Omental fat pad (tissue), 3 donors: ENCODE measurements at regions not wholly inside any gene's neighbourhood (a gene's known extent, or its start where the extent isn't known, plus 50 kb on each side); places are given as distances from the start of the nearest gene placed in this dataset.

Source experiments
- ATAC-seq: fragments of 150-250 bp; one replicate; pipeline ENCODE4 v1.9.1; 2016; ENCODE audit warnings: mild to moderate bottlenecking, moderate library complexity; ENCODE audit not compliant: low FRiP score
- DNase-seq: peaks from one replicate; pipeline ENCODE4 v3.0.0-alpha.2; 2019; ENCODE audit warnings: low spot score
- TF ChIP-seq, protein P1 (sequence below), 3 donors: fragments of 450-650 bp; IDR thresholded peaks; one replicate each; pipeline ENCODE4 v1.5.1; 2016 to 2017; ENCODE audit warnings: antibody characterized with exemption in 3 of 3, mild to moderate bottlenecking in 3 of 3, moderate library complexity in 2 of 3

DNA sequence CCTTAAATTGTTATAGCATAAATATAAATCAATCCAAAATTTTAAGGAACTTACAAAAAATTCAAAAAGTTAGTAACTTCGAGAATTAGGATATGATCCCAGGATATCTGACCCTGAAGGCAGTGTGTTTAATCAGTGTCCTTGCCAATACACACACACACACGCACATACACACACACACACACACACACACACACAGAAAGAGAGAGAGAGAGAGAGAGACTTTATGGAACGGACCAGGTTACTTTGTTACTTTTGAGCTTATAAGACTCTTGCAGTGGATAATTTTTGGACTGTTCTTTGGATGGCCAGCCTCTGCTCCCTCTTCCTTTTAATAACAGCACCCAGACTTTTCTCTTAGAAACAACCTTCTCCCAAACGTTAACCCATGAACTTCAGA is 322.9 kb downstream of the NFIB start:
- no peak for DNase-seq
- TF ChIP-seq, protein P1, sequence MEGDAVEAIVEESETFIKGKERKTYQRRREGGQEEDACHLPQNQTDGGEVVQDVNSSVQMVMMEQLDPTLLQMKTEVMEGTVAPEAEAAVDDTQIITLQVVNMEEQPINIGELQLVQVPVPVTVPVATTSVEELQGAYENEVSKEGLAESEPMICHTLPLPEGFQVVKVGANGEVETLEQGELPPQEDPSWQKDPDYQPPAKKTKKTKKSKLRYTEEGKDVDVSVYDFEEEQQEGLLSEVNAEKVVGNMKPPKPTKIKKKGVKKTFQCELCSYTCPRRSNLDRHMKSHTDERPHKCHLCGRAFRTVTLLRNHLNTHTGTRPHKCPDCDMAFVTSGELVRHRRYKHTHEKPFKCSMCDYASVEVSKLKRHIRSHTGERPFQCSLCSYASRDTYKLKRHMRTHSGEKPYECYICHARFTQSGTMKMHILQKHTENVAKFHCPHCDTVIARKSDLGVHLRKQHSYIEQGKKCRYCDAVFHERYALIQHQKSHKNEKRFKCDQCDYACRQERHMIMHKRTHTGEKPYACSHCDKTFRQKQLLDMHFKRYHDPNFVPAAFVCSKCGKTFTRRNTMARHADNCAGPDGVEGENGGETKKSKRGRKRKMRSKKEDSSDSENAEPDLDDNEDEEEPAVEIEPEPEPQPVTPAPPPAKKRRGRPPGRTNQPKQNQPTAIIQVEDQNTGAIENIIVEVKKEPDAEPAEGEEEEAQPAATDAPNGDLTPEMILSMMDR (IDR thresholded peaks at IDR 0.05), result no peak
- ATAC-seq, result no peak

DNA sequence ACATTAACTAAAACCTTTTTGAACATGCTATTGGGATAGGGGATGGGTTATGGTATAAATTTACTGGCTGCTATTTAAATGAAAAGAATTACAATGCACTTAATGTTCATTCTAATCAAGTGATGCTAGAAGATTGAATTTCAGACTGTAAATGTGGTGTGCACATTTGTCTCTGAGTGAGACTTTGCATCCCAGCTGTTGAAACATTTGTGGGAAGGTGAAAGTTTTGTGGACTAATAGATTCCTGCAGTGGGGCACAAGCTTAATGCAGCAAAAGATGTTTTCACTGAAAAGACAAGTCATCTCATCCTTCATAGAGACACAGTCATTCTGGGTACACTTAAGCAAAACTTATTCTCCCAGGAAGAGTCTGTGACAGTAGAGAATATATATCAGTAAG is 323.6 kb downstream of the NFIB start:
- TF ChIP-seq, protein P1 (IDR thresholded peaks at IDR 0.05), result no peak
- DNase-seq (no peak), ATAC-seq (no peak)

DNA sequence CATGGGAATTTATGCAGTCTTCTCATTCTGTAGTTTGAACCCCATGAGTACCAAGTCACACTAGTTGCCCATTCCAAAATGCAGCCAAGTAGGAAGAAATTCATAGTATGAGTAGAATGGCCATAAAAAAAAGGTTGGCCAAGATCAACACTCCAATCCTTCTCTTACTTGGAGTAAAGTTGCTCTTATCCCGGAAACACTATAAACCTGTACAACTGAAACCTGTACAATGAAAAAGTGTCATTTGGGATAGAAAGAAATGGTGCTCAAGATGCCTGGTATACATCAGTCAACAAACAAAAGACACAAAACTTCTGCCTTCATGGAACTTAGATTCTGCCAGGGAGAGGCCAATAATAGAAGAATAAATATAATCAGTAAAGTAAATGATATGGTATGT is 325.0 kb downstream of the NFIB start:
- TF ChIP-seq, protein P1 (IDR thresholded peaks at IDR 0.05), result no peak
- ATAC-seq (no peak), DNase-seq (no peak)

DNA sequence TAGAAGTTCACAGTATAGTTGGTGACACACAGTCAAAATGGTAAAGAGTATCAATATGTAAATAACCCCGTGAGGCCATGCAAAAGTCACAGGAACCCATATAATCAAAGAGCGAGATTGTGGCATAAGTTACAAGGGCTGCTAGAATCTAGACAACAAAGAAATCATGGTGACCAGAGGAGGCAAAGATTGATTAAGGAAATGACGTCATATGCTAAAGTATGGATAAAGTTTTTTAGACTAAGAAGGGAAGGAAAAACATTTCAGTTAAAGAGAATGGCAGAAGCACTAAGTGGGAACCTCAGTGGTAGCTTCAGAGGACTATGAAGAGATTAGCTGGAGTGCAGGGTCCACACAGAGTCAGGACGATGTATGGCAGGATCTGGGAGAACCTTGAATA is 330.3 kb downstream of the NFIB start:
- DNase-seq (no peak), ATAC-seq (no peak)
- TF ChIP-seq, protein P1 (IDR thresholded peaks at IDR 0.05), result no peak

DNA sequence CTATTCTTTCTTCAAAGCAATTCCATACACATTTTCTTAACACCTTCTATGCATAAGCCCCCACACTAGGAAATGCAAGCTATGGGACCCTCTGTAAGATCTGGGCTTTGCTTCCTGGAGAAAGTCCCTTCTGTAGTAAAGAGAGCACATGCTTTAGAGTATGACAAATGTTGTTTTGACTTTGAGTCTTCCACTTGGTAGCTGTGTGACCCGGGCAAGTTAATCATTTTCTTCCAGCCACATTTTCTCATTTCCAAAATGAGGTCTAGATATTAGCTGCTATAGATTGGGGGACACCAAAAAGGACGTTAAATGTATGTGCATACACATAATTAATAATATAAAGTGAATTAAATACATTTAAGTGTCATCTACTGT is 334.0 kb downstream of the NFIB start:
- TF ChIP-seq, protein P1 (IDR thresholded peaks at IDR 0.05), result no peak
- DNase-seq, result no peak
- ATAC-seq, result no peak

DNA sequence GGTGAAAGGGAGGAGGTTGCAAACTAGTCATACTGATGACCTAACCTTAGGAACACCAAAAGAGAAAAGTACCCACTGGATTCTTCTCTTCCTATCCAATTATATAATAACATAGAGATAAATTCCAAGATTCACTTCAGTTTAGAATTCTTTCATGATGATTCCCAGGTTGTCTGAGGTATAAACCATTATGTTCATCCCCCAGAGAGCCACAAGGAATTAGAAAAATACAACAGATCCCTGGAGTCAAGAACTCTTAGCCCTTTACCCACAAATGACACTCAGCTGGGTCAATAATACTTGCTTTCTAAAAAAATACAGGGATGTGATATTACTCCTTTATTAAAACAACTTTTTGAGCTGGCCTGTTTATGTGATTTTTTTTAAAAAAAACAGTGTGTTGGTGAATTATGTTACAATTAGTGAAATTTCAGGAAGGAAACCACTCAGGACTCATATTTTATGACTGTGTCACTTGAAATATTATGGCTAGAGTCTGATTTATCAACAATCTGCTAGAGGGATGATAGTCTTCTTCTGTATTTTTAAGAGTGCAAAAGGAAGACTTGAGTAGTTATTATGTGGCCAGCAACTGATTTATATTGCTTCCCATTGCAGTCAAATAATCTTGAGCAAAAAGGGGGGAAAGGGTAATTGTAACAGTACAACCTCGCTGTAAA is 338.2 kb downstream of the NFIB start:
- TF ChIP-seq, protein P1 (IDR thresholded peaks at IDR 0.05), result no peak
- ATAC-seq (no peak), DNase-seq (no peak)

DNA sequence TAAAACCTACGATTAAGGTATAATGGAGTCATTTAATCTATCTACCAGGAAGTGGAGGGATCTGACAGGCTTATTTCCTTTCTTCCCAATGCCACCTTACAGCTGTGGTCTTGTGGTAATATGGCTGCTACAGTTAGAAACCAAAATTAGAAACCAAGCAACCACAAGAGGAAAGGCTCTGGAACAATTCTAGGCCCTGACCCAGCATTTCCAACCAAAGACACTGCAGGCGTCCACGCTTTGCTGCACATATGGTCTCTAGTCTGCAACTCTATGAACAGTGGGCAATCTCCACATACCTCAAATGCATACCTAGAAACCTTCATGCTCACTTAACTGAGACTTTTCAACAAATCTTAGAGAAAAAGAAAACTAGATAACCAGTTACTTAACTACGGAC is 339.1 kb downstream of the NFIB start:
- no peak for DNase-seq
- TF ChIP-seq, protein P1 (IDR thresholded peaks at IDR 0.05), result no peak
- ATAC-seq, result no peak
